IMR-90 (cell line): ENCODE measurements at regions not wholly inside any gene's neighbourhood (a gene's known extent, or its start where the extent isn't known, plus 50 kb on each side); places are given as distances from the start of the nearest gene placed in this dataset.

ENCODE experiments used
- BHLHE40 ChIP-seq: fragments of 150-350 bp; IDR thresholded peaks from 2 replicates; pipeline ENCODE4 v1.6.1; 2016; ENCODE audit warnings: mild to moderate bottlenecking, low read depth, low read length
- CEBPB ChIP-seq: IDR thresholded peaks from 2 replicates; pipeline ENCODE4 v1.6.1; 2012; ENCODE audit warnings: low read depth, low read length, improper control_type of control experiment
- FOS ChIP-seq: fragments of 150-350 bp; IDR thresholded peaks from 2 replicates; pipeline ENCODE4 v1.6.1; 2016; ENCODE audit warnings: low read depth, low read length
- MAFK ChIP-seq: IDR thresholded peaks from 2 replicates; pipeline ENCODE4 v1.6.1; 2012; ENCODE audit warnings: low read depth, low read length, improper control_type of control experiment
- MAZ ChIP-seq: IDR thresholded peaks from 2 replicates; pipeline ENCODE4 v1.6.1; 2012; ENCODE audit warnings: low read depth, mild to moderate bottlenecking, low read length, improper control_type of control experiment, moderate library complexity, borderline replicate concordance
- MXI1 ChIP-seq: IDR thresholded peaks from 2 replicates; pipeline ENCODE4 v1.6.1; 2012; ENCODE audit warnings: low read depth, mild to moderate bottlenecking, low read length, moderate library complexity, borderline replicate concordance
- NFE2L2 ChIP-seq: fragments of 150-350 bp; IDR thresholded peaks from 2 replicates; pipeline ENCODE4 v1.6.1; 2016; ENCODE audit warnings: low read depth, mild to moderate bottlenecking, low read length
- POLR2A ChIP-seq: IDR thresholded peaks from 2 replicates; pipeline ENCODE4 v1.6.1; 2012; ENCODE audit warnings: mild to moderate bottlenecking, low read depth, low read length
- RAD21 ChIP-seq: IDR thresholded peaks from 2 replicates; pipeline ENCODE4 v1.6.1; 2012; ENCODE audit warnings: low read length, improper control_type of control experiment
- RCOR1 ChIP-seq: IDR thresholded peaks from 2 replicates; pipeline ENCODE4 v1.6.1; 2012; ENCODE audit warnings: mild to moderate bottlenecking, low read length, improper control_type of control experiment; ENCODE audit not compliant: insufficient replicate concordance
- RFX5 ChIP-seq: IDR thresholded peaks from 2 replicates; pipeline ENCODE4 v1.8.0; 2012; ENCODE audit warnings: low read depth, mild to moderate bottlenecking, low read length, moderate library complexity
- SMC3 ChIP-seq: fragments of 150-350 bp; IDR thresholded peaks from 2 replicates; pipeline ENCODE4 v1.6.1; 2016; ENCODE audit warnings: low read depth, mild to moderate bottlenecking, antibody characterized with exemption, low read length, moderate library complexity
- USF2 ChIP-seq: fragments of 150-350 bp; IDR thresholded peaks from 2 replicates; pipeline ENCODE4 v1.6.1; 2017; ENCODE audit warnings: mild to moderate bottlenecking, antibody characterized with exemption, low read length, low read depth
- TF ChIP-seq, protein P1 (sequence below): conservative IDR thresholded peaks from 2 replicates; pipeline ENCODE4 v1.5.1; 2012; ENCODE audit warnings: mild to moderate bottlenecking, low read depth, low read length, improper control_type of control experiment

- TF ChIP-seq, protein P1, sequence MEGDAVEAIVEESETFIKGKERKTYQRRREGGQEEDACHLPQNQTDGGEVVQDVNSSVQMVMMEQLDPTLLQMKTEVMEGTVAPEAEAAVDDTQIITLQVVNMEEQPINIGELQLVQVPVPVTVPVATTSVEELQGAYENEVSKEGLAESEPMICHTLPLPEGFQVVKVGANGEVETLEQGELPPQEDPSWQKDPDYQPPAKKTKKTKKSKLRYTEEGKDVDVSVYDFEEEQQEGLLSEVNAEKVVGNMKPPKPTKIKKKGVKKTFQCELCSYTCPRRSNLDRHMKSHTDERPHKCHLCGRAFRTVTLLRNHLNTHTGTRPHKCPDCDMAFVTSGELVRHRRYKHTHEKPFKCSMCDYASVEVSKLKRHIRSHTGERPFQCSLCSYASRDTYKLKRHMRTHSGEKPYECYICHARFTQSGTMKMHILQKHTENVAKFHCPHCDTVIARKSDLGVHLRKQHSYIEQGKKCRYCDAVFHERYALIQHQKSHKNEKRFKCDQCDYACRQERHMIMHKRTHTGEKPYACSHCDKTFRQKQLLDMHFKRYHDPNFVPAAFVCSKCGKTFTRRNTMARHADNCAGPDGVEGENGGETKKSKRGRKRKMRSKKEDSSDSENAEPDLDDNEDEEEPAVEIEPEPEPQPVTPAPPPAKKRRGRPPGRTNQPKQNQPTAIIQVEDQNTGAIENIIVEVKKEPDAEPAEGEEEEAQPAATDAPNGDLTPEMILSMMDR = no peak
- TF ChIP-seq POLR2A (no peak), MAFK (no peak), RCOR1 (no peak), CEBPB (no peak), RFX5 (no peak), USF2 (no peak), RAD21 (no peak), SMC3 (no peak), BHLHE40 (no peak), MAZ (no peak), NFE2L2 (no peak), MXI1 (no peak), FOS (no peak)
Observed at GRCh38 chr2:176961775-176962619, 250.6 kb upstream of the HNRNPA3 start.
